Stimulated activated CD8-positive, alpha-beta memory T cell treated with anti-CD3 and anti-CD28 coated beads, Interleukin-15, amount 100 ng/mL, for 48 hours (primary cell): ENCODE measurements at regions not wholly inside any gene's neighbourhood (a gene's known extent, or its start where the extent isn't known, plus 50 kb on each side); places are given as distances from the start of the nearest gene placed in this dataset.

Experiments
- DNase-seq, 2 donors: peaks; one replicate each; pipeline ENCODE4 v3.0.0-alpha.2; 2020; ENCODE audit warnings: low read depth in 2 of 2

- DNase-seq, result no peak
Measured at GRCh38 chr17:15894913-15895658, 49.8 kb upstream of the ADORA2B start.
